ENCODE measurements at regions not wholly inside any gene's neighbourhood (a gene's known extent, or its start where the extent isn't known, plus 50 kb on each side); places are given as distances from the start of the nearest gene placed in this dataset.
"Not testable (repeated sequence)": the region's sequence is repeated elsewhere in the genome, so short reads cannot be mapped to it uniquely, and the experiment has no call there.

GRCh38 chr4:115493770-115494169 is 380.4 kb upstream of the NDST4 start:
- not testable (repeated sequence) for TF ChIP-seq CTCF (conservative IDR thresholded peaks at IDR 0.05; ENCODE audit: low read length); EZH2phosphoT487 (IDR thresholded peaks at IDR 0.05; ENCODE audit: borderline replicate concordance)
